ENCODE measurements at regions not wholly inside any gene's neighbourhood (a gene's known extent, or its start where the extent isn't known, plus 50 kb on each side); places are given as distances from the start of the nearest gene placed in this dataset.
A peak's percentile ranks its signal among the peaks of the same experiment; 100 is the strongest.

- DNase-seq (ENCODE audit: low spot score) = no peak
- in situ Hi-C loops (cut with MboI; ENCODE audit: low pct_unique_long_range_greater_than_20kb, low sequenced_read_pairs, unreplicated experiment) = no loop called here
- no peak for TF ChIP-seq CTCF (IDR thresholded peaks at IDR 0.05; ENCODE audit: extremely low read depth, insufficient read depth, missing control alignments)
Measured at GRCh38 chr2:118557791-118558190, 289.7 kb downstream of the EN1 start.

- TF ChIP-seq CTCF (IDR thresholded peaks at IDR 0.05; ENCODE audit: extremely low read depth, insufficient read depth, missing control alignments) = no peak
- in situ Hi-C loops (cut with MboI; ENCODE audit: low pct_unique_long_range_greater_than_20kb, low sequenced_read_pairs, unreplicated experiment) = no loop called here
- no peak for DNase-seq (ENCODE audit: low spot score)
Measured at GRCh38 chr2:118557016-118557415, 290.4 kb downstream of the EN1 start.

GRCh38 chr2:118554616-118555015, 292.8 kb downstream of the EN1 start:
- in situ Hi-C loops (cut with MboI; ENCODE audit: low pct_unique_long_range_greater_than_20kb, low sequenced_read_pairs, unreplicated experiment) = no loop called here
- no peak for DNase-seq (ENCODE audit: low spot score)
- no peak for TF ChIP-seq CTCF (IDR thresholded peaks at IDR 0.05; ENCODE audit: extremely low read depth, insufficient read depth, missing control alignments)

- no peak for TF ChIP-seq CTCF (IDR thresholded peaks at IDR 0.05; ENCODE audit: extremely low read depth, insufficient read depth, missing control alignments)
- DNase-seq (ENCODE audit: low spot score) = no peak
- in situ Hi-C loops (cut with MboI; ENCODE audit: low pct_unique_long_range_greater_than_20kb, low sequenced_read_pairs, unreplicated experiment) = no loop called here
Measured at GRCh38 chr2:118549503-118549902, 297.9 kb downstream of the EN1 start.

GRCh38 chr2:118548880-118549488, 298.5 kb downstream of the EN1 start:
- no peak for TF ChIP-seq CTCF (IDR thresholded peaks at IDR 0.05; ENCODE audit: extremely low read depth, insufficient read depth, missing control alignments)
- DNase-seq (ENCODE audit: low spot score) = no peak
- in situ Hi-C loops (cut with MboI; ENCODE audit: low pct_unique_long_range_greater_than_20kb, low sequenced_read_pairs, unreplicated experiment) = no loop called here

- in situ Hi-C loops (cut with MboI; ENCODE audit: low pct_unique_long_range_greater_than_20kb, low sequenced_read_pairs, unreplicated experiment) = no loop called here
- no peak for DNase-seq (ENCODE audit: low spot score)
- TF ChIP-seq CTCF (IDR thresholded peaks at IDR 0.05; ENCODE audit: extremely low read depth, insufficient read depth, missing control alignments) = peak; percentile 42
Measured at GRCh38 chr2:118539290-118539689, 308.2 kb downstream of the EN1 start.

- no peak for DNase-seq (ENCODE audit: low spot score)
- TF ChIP-seq CTCF (IDR thresholded peaks at IDR 0.05; ENCODE audit: extremely low read depth, insufficient read depth, missing control alignments) = no peak
- in situ Hi-C loops (cut with MboI; ENCODE audit: low pct_unique_long_range_greater_than_20kb, low sequenced_read_pairs, unreplicated experiment) = no loop called here
Measured at GRCh38 chr2:118536306-118536705, 311.1 kb downstream of the EN1 start.

All from GM13977 (cell line).